Immature natural killer cell (primary cell): ENCODE measurements at regions not wholly inside any gene's neighbourhood (a gene's known extent, or its start where the extent isn't known, plus 50 kb on each side); places are given as distances from the start of the nearest gene placed in this dataset.

Experiments
- DNase-seq, 3 donors: peaks; one replicate each; pipeline ENCODE4 v3.0.0; 2022; ENCODE audit warnings: mixed read lengths in 1 of 3
- H3K27ac Mint-ChIP-seq, 6 donors: one replicate each; pipeline ENCODE4 v1.8.0; 2020; ENCODE audit warnings: mixed read lengths in 6 of 6, mild to moderate bottlenecking in 5 of 6, inconsistent platforms in 4 of 6, moderate library complexity in 3 of 6
- H3K27me3 Mint-ChIP-seq, 3 donors: one replicate each; pipeline ENCODE4 v1.8.0; 2020 to 2021; ENCODE audit warnings: low read depth in 3 of 3, mild to moderate bottlenecking in 3 of 3, mixed read lengths in 3 of 3, moderate library complexity in 3 of 3, inconsistent platforms in 1 of 3
- H3K36me3 Mint-ChIP-seq, 3 donors: one replicate each; pipeline ENCODE4 v1.8.0; 2020; ENCODE audit warnings: mixed read lengths in 3 of 3, inconsistent platforms in 2 of 3, mild to moderate bottlenecking in 2 of 3
- H3K4me1 Mint-ChIP-seq, 2 donors: one replicate each; pipeline ENCODE4 v1.8.0; 2020; ENCODE audit warnings: inconsistent platforms in 2 of 2, mild to moderate bottlenecking in 2 of 2, mixed read lengths in 2 of 2, moderate library complexity in 1 of 2
- H3K4me3 Mint-ChIP-seq, 5 donors: one replicate each; pipeline ENCODE4 v1.8.0; 2020; ENCODE audit warnings: mild to moderate bottlenecking in 5 of 5, mixed read lengths in 5 of 5, inconsistent platforms in 3 of 5, moderate library complexity in 3 of 5
- H3K9me3 Mint-ChIP-seq, 6 donors: one replicate each; pipeline ENCODE4 v1.8.0; 2020; ENCODE audit warnings: mild to moderate bottlenecking in 6 of 6, mixed read lengths in 6 of 6, inconsistent platforms in 4 of 6, moderate library complexity in 3 of 6

DNA sequence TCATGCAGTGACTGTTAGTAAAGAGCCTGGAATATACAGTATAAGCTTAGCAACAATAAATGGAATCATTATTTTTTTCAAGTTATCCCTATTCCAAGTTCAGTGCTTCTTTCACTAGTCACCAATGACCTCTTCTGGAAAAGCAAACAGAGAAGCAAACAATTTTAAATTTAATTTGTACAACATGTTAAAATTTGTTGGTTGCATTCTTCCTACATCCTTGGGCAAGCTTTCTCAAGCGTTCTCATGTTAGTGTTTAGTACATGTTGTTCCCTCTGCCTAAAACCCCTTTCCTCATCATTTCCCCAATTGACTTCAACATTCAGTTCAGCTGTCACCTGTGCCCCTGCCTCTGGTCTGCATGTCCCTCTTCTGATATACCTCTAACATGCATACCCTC lies 123.4 kb downstream of the SEC61B start:
- H3K4me1 Mint-ChIP-seq = no peaks in the 10 kb centered on the region
- H3K4me3 Mint-ChIP-seq = no peak overlapping the region
- DNase-seq = no peak
- H3K27ac Mint-ChIP-seq = no peak overlapping the region
- H3K27me3 Mint-ChIP-seq = peaks cover 0 to 6% (median 0%) of the 10 kb centered on the region in 3 donors
- H3K9me3 Mint-ChIP-seq = no peaks in the 10 kb centered on the region
- no peaks in the 10 kb centered on the region for H3K36me3 Mint-ChIP-seq

DNA sequence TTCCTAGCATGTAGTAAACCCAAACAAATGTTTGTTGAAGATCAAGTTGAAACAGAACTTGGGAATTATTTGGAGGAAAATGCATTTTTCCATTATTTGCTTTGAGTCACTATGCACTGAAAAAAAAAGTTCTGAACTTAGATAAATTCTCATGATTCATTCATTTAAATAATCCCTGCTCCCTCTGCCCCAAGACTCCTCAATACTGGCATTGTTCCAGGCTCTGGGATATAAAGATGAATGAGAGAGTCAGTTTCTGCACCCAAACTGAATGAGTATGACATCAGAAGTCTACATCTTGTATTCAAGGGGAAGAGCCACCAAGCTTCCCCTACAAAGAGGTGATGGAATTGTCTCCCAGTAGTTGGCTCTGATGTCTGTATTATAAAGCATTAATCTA lies 123.9 kb downstream of the SEC61B start:
- peaks cover 0 to 5% (median under 1%) of the 10 kb centered on the region in 3 donors for H3K27me3 Mint-ChIP-seq
- H3K4me1 Mint-ChIP-seq = no peaks in the 10 kb centered on the region
- no peak for DNase-seq
- no peak overlapping the region for H3K4me3 Mint-ChIP-seq
- H3K9me3 Mint-ChIP-seq = no peaks in the 10 kb centered on the region
- H3K27ac Mint-ChIP-seq = no peak overlapping the region
- no peaks in the 10 kb centered on the region for H3K36me3 Mint-ChIP-seq

DNA sequence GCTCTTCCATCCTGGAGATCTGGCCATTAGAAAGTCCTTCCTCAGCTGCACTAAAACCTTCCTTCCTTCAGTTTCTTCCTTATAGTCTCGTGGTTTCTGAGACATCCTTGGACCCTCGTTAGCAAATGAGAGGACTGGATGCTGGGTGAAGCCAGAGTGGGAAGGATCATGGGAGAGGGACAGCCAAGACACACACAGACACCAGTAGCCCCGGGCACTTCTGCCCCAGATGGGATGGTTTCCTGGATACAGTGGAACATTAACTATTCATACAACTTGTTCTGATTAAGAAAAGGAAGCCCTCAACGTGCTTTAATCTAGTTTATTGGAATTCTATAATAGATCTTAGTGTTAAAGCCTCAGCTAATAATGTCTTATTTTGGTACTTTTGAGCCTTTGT lies 125.5 kb downstream of the SEC61B start:
- Mint-ChIP-seq H3K36me3 (no peaks in the 10 kb centered on the region), H3K9me3 (no peaks in the 10 kb centered on the region), H3K27ac (no peak overlapping the region), H3K27me3 (peaks cover 0 to 4% (median 3%) of the 10 kb centered on the region in 3 donors), H3K4me1 (no peaks in the 10 kb centered on the region), H3K4me3 (no peak overlapping the region)
- no peak for DNase-seq

DNA sequence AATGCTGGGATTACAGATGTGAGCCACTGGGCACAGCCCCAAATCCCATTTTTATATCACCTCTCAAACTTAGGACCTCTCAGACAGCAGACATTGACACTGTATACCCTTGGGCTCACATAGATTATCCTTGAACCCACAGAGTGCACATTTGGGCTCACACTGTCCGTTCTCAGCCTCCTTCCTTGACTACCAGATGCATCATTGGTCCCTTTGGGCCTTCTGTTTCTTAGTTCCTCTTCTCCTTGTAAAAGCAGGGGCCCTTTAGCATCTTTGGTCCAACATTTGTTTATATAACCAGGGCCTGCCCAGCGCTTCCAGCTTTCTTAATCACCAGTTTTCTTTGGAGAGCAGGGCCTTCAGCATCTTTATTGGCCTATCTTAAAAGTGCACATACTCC lies 126.2 kb downstream of the SEC61B start:
- Mint-ChIP-seq H3K4me1 (no peaks in the 10 kb centered on the region), H3K9me3 (no peaks in the 10 kb centered on the region), H3K27ac (no peak overlapping the region), H3K27me3 (peaks cover 0 to 4% (median 3%) of the 10 kb centered on the region in 3 donors), H3K4me3 (no peak overlapping the region), H3K36me3 (no peaks in the 10 kb centered on the region)
- DNase-seq = no peak

DNA sequence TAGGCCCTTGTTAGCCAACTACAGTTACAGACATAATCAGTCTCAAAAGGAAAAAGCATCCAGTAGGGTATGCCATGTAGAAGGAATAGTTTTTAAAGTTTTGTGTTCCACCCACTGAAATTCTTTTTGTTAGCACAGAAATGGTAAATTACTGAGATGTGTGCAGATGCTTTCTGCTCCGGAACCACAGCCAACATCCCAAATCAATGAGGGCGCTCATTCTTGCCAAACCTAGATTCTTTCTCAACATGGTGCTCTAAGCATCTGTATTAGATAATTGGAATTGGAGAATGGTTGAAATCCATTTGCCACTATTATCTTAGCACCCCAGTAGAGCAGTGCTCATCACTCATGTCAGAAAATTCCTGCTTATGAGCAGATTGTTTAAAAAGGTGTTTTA lies 127.8 kb downstream of the SEC61B start:
- Mint-ChIP-seq H3K36me3 (no peaks in the 10 kb centered on the region), H3K27ac (no peak overlapping the region), H3K4me3 (no peak overlapping the region), H3K27me3 (peaks cover 0 to 4% (median 4%) of the 10 kb centered on the region in 3 donors), H3K9me3 (no peaks in the 10 kb centered on the region), H3K4me1 (no peaks in the 10 kb centered on the region)
- no peak for DNase-seq

DNA sequence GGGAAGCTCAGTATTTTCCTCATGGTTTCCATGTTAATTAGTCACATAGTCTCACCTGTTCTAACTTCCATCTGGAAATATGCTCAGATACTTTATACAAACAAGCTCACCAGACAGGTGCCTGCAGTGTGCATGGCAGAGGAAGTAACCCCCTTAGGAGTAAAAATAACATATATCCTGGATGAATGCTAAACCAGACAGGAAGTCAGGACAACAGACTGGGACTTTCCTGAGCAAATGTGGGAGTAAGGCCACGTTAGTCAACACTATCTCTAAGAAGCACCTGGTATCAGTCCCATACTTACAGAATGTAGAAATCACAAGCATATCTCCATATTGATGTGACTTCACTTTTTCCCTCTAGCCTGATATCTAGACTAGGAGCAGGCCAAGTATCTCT lies 128.4 kb downstream of the SEC61B start:
- Mint-ChIP-seq H3K27ac (no peak overlapping the region), H3K9me3 (no peaks in the 10 kb centered on the region), H3K4me1 (no peaks in the 10 kb centered on the region), H3K27me3 (peaks cover 2 to 10% (median 4%) of the 10 kb centered on the region in 3 donors), H3K36me3 (no peaks in the 10 kb centered on the region), H3K4me3 (no peak overlapping the region)
- no peak for DNase-seq

DNA sequence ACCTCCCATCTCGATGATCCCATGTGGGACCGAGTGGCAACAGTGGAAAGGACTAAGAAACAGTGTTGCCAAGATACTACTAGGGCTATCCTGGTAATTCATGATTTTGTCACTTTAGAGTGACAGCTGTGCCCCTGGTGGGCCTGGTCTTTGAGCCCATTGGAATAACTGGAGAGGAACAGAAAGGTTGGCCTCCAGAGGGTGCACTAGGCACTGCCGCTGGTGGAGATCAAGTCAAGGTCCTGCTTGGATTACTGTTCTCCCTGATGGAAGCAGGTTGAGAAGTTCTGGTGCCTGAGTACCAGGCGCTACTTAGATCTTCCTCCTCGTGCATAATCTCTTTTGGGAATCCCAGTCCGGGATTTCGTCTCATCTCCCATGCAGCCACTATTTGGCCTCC lies 129.6 kb downstream of the SEC61B start:
- no peak for DNase-seq
- H3K9me3 Mint-ChIP-seq = no peaks in the 10 kb centered on the region
- H3K4me1 Mint-ChIP-seq = no peaks in the 10 kb centered on the region
- no peak overlapping the region for H3K27ac Mint-ChIP-seq
- H3K4me3 Mint-ChIP-seq = no peak overlapping the region
- H3K27me3 Mint-ChIP-seq = peaks cover 1 to 12% (median 3%) of the 10 kb centered on the region in 3 donors
- H3K36me3 Mint-ChIP-seq = no peaks in the 10 kb centered on the region

DNA sequence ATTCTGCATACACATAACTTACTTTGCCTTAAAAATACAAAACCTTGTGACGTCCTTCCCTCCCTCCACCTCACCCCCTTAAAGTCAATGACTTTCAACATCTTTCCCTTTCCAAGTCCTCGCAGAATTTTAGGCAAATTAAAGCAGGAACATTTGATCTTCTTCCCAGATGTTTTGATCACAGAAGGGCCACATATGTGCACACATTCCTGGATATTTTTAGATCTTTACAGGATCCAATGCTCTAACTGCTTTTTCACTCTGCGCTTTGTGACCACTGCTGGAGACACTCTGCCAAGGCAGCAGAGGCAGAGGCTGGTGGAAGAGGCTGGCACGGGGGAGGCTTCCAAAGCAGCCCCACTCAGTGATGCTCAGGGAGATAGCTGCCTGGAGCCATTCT lies 130.7 kb downstream of the SEC61B start:
- Mint-ChIP-seq H3K27me3 (peaks cover 0 to 12% (median 3%) of the 10 kb centered on the region in 3 donors), H3K4me3 (no peak overlapping the region), H3K27ac (no peak overlapping the region), H3K36me3 (no peaks in the 10 kb centered on the region), H3K9me3 (no peaks in the 10 kb centered on the region), H3K4me1 (no peaks in the 10 kb centered on the region)
- no peak for DNase-seq

DNA sequence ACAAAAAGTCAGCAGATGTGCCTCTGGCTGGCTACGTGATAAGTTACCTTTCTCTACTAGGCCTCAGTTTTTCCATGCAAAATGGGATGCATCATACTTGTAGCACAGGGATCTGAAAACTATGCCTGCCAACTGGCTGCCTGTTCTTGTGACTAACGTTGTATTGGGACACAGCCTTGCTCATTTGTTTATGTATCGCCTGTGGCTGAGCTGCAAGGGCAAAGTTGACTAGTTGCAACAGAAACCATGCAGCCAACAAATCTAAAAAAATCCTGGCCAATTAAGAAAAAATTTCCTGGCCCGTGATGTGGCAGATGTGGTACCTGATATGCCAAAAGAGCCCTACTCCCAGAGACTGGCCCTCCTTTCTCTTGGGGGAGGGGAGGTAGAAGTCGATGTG lies 131.3 kb downstream of the SEC61B start:
- no peaks in the 10 kb centered on the region for H3K4me1 Mint-ChIP-seq
- peaks cover 0 to 12% (median 3%) of the 10 kb centered on the region in 3 donors for H3K27me3 Mint-ChIP-seq
- H3K9me3 Mint-ChIP-seq = no peaks in the 10 kb centered on the region
- H3K27ac Mint-ChIP-seq = no peak overlapping the region
- no peak for DNase-seq
- no peak overlapping the region for H3K4me3 Mint-ChIP-seq
- no peaks in the 10 kb centered on the region for H3K36me3 Mint-ChIP-seq

DNA sequence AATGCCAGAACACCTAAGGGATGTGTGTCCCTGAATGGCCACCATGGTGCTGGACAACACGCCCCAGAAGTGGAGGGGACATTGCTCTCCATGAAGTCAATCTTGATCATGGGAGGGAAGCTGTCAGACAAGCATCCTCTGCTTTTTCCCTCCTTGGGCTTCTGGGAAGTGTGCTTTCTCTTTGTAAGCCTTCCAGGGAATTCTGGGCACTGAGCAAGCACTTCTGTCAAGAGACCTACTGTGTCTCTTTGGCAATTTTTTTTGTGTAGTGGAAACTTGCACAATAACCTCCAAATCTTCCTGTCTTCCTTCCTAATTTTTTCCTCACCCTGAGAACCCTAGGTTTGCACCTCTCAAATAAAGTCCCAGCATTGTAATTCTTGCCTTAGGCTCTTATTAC lies 132.0 kb downstream of the SEC61B start:
- H3K36me3 Mint-ChIP-seq = no peaks in the 10 kb centered on the region
- no peak for DNase-seq
- H3K4me1 Mint-ChIP-seq = no peaks in the 10 kb centered on the region
- no peak overlapping the region for H3K27ac Mint-ChIP-seq
- H3K9me3 Mint-ChIP-seq = peaks cover 0 to 1% (median 0%) of the 10 kb centered on the region in 6 donors
- H3K27me3 Mint-ChIP-seq = peaks cover 0 to 12% (median 3%) of the 10 kb centered on the region in 3 donors
- no peak overlapping the region for H3K4me3 Mint-ChIP-seq

DNA sequence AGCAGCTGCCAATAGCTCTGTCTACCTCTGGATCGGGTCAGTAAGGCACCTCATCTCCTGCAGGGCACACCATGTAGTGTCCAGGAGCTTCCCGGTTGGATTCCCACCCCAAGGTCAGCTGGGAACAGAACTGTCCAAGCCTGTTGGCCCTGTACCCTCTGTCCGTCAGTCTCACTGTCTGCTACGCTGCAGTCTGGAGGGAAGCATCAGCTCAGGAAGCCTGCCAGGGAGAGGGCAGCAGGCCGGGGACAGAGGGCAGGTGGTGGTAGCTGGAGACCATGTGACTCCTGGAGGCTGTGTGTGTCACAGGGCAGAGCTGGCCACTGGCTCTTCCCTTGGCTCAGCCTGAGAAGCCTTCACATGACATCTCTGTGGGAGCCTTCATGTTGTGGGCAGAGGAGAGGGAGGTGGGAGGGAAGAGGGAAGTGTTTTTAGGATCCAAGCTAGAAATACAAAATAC lies 134.5 kb downstream of the SEC61B start:
- H3K4me3 Mint-ChIP-seq = no peak overlapping the region
- no peak overlapping the region for H3K27ac Mint-ChIP-seq
- no peaks in the 10 kb centered on the region for H3K36me3 Mint-ChIP-seq
- no peak for DNase-seq
- H3K4me1 Mint-ChIP-seq = no peaks in the 10 kb centered on the region
- H3K27me3 Mint-ChIP-seq = peaks cover 0 to 9% (median 5%) of the 10 kb centered on the region in 3 donors
- peaks cover 0 to 1% (median 0%) of the 10 kb centered on the region in 6 donors for H3K9me3 Mint-ChIP-seq

DNA sequence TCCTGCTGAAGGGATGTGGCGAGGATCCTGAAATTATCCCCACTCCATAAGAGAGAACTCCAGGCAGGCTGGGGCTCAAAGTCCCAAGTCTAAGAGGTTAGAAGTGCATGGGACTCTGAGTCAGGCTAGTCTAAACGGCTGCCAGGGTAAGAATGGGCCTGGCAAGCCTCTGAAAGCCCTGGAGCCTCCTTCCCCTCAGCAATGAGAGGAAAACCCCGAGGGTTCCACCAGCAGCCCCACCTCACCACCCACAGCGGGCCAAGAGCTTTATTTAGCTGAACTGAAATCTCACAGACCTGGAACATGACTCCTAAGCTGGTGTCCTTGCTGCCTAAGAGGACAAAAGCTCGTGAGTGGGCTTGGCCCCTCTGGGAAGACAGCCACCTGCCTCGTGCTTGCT lies 135.5 kb downstream of the SEC61B start:
- Mint-ChIP-seq H3K4me1 (no peaks in the 10 kb centered on the region), H3K9me3 (peaks cover 0 to 1% (median 0%) of the 10 kb centered on the region in 6 donors), H3K36me3 (no peaks in the 10 kb centered on the region), H3K4me3 (no peak overlapping the region), H3K27me3 (peaks cover 4 to 9% (median 6%) of the 10 kb centered on the region in 3 donors), H3K27ac (no peak overlapping the region)
- no peak for DNase-seq

DNA sequence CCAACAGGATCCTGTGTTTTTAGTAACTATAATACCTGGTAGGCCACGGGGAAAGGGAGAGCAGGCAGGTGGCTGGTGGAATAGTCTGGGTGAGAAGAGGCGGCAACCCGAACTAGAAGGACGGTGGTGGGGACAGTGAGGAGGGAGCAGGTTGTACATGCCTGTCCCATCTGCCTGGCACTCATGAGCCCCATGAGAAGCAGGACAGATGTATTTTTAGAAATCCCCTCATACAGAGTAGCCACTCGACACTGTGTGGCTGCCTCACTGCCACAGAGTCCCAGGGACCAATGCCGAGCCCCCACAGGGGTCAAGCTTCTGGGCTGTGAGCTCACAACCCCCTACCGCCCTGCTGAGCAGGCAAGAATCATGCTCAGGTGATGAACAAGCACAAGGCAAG lies 136.6 kb downstream of the SEC61B start:
- H3K36me3 Mint-ChIP-seq = no peaks in the 10 kb centered on the region
- H3K4me3 Mint-ChIP-seq = no peak overlapping the region
- no peak overlapping the region for H3K27ac Mint-ChIP-seq
- no peak for DNase-seq
- H3K9me3 Mint-ChIP-seq = peaks cover 0 to 3% (median 0%) of the 10 kb centered on the region in 6 donors
- H3K27me3 Mint-ChIP-seq = peaks cover 4 to 14% (median 9%) of the 10 kb centered on the region in 3 donors
- H3K4me1 Mint-ChIP-seq = no peaks in the 10 kb centered on the region

DNA sequence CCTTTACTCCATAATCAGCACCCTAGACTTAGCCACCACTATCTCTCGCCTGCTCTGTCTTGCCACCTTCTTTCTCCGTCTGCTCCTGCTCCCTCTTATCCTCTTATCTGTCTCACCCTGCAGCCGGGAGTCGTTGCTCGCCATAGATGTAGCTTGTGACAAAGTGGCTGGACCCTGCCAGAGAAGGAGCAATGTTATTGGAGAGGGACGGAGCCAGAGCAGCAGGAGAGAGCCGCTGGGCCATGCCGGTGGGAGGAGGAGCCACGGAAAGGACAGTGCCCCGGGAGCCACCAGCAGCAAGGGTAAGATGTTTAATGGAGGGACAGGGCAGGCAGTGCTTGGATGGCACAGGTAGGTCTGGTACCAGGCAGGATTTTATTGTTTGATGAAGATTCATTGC lies 137.3 kb downstream of the SEC61B start:
- H3K36me3 Mint-ChIP-seq = no peaks in the 10 kb centered on the region
- no peak for DNase-seq
- H3K9me3 Mint-ChIP-seq = peaks cover 0 to 3% (median 0%) of the 10 kb centered on the region in 6 donors
- H3K27ac Mint-ChIP-seq = no peak overlapping the region
- no peaks in the 10 kb centered on the region for H3K4me1 Mint-ChIP-seq
- no peak overlapping the region for H3K4me3 Mint-ChIP-seq
- H3K27me3 Mint-ChIP-seq = peaks cover 4 to 14% (median 9%) of the 10 kb centered on the region in 3 donors

DNA sequence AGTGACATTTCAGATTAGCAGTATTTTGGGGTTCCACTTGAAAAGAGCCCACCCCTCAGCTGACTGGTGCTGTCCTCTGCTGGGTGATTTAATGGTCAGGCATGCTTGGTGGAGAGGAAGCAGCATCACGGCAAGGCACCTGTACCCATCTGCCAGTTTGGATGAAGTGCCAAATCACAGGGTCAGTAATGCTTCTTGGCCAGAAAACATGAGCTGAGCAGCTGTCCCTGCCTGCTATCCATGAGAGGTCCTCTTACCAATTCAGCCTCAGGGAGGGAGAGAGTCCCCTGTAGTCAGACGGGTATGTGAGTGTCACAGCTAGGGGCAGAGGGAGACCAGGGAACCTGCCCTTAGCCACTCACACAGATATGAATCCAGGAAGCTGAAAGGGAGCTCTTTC lies 137.9 kb downstream of the SEC61B start:
- H3K27me3 Mint-ChIP-seq = peaks cover 4 to 12% (median 9%) of the 10 kb centered on the region in 3 donors
- H3K9me3 Mint-ChIP-seq = peaks cover 0 to 3% (median 0%) of the 10 kb centered on the region in 6 donors
- DNase-seq = no peak
- H3K4me1 Mint-ChIP-seq = no peaks in the 10 kb centered on the region
- H3K27ac Mint-ChIP-seq = no peak overlapping the region
- no peak overlapping the region for H3K4me3 Mint-ChIP-seq
- no peaks in the 10 kb centered on the region for H3K36me3 Mint-ChIP-seq
